NT2/D1 (cell line): ENCODE measurements at regions not wholly inside any gene's neighbourhood (a gene's known extent, or its start where the extent isn't known, plus 50 kb on each side); places are given as distances from the start of the nearest gene placed in this dataset.

Experiments
- SUZ12 ChIP-seq: IDR thresholded peaks from 2 replicates; pipeline ENCODE4 v1.6.1; 2011; ENCODE audit not compliant: insufficient read length, insufficient read depth; ENCODE audit errors: extremely low read depth
- YY1 ChIP-seq: IDR thresholded peaks from 2 replicates; pipeline ENCODE4 v1.6.1; 2011; ENCODE audit not compliant: insufficient read length, insufficient read depth
- ZNF274 ChIP-seq: IDR thresholded peaks from 2 replicates; pipeline ENCODE4 v1.6.1; 2011; ENCODE audit warnings: mild to moderate bottlenecking, low read depth, low read length

- no peak for TF ChIP-seq YY1
- TF ChIP-seq ZNF274, result no peak
- no peak for TF ChIP-seq SUZ12
Measured at GRCh38 chr2:45214550-45214949, 205.3 kb upstream of the SIX2 start.
